Hematopoietic multipotent progenitor cell treated with erythropoietin and hydrocortisone succinate and interleukin-3 and kit ligand, for 17 days (in vitro differentiated cells): ENCODE measurements at regions not wholly inside any gene's neighbourhood (a gene's known extent, or its start where the extent isn't known, plus 50 kb on each side); places are given as distances from the start of the nearest gene placed in this dataset.

Source experiments
- DNase-seq: peaks from one replicate; pipeline ENCODE4 v3.0.0-alpha.2; 2015; ENCODE audit warnings: low spot score

DNA sequence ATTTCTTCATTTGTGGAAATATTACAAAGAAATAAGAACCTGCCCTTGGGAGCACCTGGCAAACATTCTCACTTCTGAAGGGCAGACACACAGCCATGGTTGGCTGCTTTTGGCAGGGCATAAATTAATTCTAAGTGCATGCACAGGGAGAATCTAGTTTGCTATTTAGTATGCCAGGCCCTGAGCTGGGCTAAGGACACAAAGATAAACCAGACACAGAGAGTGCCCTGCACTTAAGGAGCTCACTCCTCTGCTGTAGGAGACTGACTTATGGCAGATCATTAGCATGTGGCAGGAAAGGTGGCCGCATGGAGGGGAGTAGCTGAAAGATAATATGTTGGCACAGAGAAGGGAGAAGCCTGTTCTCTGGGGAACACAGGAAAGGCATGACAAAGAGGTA is 367.0 kb downstream of the LPIN1 start:
- DNase-seq, result no peak

DNA sequence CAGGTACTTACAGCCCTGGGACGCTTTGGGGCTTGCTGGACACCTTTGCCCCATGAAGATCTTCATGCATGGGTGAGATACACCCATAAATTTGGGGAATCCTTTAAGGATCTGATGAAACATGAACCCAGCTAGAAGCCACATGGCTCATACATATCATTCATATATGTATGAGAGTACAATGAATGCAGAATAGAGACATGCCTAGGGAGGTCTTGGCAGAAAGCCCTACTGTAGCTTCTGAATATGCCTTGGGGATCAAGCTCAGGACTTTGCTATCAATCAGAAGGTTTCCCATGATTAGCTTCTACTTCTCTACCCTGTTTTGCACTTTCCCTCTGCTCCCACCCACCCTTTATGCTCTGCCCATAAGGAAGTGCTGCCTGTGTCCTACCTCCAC is 368.4 kb downstream of the LPIN1 start:
- DNase-seq, result no peak

DNA sequence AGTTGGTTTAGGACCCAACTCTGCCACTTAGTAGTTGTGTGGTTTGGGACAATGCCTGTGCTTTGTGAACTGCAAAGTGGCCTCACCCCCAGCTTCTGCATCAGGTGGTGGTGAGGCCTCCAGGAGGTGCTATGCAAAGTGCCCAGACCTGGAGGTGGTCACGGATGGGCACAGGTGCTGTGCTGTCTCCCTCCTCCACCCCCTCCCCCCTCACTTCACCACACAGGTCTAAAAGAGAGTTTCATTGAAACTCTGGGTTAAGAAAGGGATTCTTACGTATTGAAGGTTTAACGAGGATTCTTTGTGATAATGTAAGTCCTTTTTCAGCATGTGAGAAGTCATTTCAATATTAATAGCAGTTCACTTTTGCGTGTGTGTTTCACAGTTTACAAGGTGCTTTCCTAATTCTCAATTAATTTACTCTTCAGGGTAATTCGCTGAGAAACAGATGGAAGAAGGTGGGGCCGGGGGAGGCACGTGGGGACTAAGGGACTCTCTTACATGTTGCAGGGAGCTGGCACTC is 369.9 kb downstream of the LPIN1 start:
- no peak for DNase-seq

DNA sequence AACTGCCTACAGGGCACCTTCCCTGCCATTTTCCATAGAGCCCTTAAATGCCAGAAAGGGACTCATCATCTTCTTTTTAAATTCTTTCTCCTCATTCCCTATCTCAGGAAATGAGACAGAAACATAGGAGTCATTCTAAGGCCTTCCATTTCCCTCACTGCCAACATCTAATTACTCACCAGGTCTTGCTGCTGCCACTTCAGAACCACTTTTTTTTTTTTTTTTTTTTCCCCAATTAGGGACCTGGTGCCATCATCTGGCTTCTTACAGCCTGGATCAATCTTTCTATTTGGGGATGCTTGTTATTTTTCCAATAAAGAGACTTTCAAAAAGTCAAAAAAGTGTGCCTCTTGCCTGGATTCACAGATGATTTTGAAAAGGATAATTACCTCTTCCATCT is 373.4 kb downstream of the LPIN1 start:
- DNase-seq, result no peak

DNA sequence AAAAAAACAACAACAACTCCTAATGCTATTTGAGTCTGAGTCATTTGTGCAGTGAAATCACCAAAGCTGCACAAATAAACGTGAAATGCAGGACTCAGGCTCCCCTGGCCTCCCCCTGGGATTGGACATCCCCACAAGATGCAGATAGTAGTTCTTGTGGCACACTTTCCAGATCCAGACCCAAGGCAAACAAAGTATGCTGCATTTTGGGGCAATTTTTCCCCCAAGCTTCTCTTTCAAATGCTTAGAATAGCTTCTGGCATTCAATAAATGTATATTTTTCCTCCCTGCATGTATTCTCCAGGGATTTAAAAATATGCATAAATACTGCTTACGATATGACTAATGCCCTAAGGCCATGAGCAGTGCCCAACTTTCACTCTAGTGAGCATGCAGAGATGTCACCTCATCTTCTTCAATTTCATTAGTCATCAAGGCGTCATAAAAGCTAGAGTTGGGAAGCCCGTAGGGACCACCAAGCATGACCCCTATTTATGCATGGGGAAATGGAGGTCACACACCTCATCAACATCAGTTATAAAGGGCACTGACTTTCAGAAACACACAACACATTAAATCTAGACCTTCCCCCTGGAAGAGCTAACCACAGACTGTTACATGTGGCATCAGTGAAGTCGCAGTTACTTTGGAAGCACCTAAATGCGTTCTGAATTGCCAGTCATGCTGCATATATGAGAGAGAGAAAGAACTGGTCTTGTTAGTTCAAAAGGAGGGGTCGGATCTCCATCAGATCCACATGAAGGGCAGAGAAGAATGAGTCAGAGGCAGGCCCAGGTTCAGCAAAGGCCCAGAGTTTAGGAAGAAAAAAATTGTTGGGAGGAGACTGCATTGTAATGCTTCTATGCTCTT is 374.1 kb downstream of the LPIN1 start:
- DNase-seq, result no peak

DNA sequence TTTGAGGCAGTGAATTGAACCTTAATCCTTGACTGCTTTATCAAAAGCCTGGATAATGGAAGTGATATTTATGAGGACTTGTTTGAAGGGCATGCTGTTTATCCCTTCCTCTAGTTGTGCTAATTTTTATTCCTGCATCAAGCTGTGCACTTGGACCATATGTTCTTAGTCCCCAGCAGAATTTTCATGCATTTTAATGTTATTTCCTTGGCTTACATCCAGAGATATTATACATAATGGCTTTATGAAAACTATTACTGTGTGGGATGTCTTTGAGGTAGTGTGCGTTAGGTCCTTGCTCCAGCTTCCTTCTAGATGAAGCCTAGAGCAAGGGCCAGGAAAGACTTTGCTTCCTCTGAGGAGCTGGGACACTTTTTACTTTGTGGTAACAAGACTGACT is 378.4 kb downstream of the LPIN1 start:
- no peak for DNase-seq

DNA sequence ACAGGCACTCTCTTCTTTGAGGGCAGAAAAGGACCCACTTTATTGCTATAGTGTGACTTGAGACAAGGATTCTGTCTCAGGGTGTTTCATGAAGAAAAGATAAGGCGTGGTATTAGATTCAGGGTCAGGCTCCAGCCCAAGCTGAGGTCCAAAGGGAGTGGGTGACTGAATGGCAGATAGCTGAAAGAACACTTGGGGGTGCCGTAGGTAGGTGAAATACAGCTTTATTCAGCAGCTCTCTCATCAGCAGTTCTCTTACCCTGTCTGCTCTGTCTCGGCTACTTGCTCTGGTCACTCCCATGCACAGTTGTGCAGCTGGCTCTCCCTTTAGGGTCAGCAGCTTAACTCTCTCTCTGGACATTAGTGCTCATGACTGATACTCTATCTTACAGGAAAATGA is 379.9 kb downstream of the LPIN1 start:
- no peak for DNase-seq

DNA sequence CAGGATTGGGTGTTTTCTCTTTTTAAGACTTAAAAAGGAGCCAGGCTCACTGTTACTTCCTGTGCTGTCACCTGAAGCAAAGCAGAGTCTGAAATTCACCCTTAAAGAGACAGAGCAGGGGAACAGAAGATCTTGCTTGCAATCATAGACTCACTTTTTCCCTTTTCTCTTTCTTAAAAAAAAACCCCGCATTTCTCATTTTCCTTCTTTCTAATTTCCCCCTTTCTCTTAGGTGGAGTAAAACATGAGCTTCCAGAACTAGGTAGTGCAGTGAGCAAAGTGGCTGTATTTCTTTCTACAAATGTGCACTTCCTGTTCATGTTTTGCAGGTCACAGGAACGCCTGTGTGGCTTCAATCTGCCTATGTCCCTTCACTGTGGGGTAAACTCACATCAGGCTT is 381.2 kb downstream of the LPIN1 start:
- DNase-seq, result no peak

DNA sequence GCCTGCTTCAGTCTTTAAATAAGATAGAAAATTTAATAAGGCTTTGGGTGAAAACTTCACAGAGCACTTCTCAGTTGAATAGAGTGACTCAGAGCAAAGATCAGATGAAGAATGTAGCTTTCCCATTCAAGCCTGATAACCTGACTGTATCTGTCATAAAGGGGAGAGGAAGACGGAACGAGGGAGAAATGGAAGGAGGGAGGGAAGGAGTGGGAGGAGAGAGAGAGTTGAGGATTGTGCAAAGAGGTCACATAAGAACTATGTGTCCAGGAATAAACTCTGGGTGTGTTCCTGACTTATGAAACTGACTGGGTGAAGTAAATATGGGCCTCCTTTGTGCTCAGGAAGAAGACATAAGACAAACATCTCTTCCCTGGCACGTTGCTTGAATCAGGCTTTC is 385.5 kb downstream of the LPIN1 start:
- DNase-seq, result no peak

DNA sequence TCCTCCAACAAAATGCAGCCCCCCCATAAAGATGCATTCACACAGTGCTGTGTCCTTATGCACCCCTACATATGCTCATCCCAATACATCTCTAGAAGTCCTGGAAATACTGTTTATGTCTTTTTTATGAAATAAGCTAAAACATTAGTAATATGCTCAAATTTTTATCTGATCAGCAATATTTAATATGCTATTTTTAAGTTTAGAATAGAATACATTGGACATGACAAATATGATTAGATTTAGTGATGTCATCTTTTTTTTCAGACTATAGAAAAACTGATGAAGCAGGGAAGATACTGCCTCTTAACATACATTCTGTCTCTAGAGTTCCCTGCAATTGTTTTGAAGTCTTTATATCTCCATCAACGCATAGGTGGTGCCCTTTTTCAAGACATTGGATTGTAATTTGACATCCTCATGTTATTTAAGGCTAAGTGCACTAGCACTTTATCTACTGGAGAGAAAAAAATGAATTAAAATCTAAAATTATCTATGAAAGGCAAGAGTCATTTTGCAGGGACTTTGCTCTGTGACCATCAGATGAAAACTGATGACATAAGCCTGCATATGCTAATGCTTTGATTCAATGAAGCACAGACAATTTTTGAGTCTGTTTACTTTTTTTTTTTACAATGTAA is 395.3 kb downstream of the LPIN1 start:
- DNase-seq, result no peak

DNA sequence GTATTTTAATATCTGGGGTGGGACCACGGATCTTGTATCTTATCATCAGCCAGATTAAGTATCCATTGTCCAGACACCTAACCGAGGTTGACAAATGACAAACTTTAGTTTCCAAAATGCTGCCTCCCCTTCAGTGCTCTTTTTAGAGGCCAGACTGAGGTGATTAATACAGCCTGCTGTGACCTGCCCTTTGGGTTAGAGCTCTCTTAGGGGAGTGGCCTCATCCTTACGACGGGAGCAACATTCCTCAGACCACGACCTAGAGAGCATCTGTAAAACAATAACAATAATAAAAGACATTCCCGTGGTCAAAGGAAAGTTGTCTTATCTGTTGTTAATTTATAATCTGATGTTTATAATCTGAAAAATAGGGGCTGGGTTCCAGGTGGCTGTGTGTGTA is 405.3 kb downstream of the LPIN1 start:
- no peak for DNase-seq

DNA sequence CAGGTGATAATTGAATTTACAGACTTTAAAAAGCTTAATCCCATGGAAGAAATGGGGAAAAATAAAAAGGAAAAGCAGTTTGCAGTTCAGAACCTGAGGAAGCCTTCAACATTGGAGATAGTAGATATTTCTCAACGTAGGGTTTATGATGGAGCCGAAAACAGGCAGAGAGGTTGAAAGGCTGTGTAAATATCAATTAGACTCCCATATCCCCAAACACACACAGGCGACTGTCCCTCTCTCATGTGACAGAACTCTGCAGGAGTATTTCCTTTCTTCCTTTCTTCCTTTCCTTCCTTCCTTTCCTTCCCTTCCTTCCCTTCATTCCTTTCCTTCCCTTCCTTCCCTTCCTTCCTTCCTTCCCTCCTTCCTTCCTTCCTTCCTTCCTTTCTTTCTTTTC is 406.5 kb downstream of the LPIN1 start:
- no peak for DNase-seq

DNA sequence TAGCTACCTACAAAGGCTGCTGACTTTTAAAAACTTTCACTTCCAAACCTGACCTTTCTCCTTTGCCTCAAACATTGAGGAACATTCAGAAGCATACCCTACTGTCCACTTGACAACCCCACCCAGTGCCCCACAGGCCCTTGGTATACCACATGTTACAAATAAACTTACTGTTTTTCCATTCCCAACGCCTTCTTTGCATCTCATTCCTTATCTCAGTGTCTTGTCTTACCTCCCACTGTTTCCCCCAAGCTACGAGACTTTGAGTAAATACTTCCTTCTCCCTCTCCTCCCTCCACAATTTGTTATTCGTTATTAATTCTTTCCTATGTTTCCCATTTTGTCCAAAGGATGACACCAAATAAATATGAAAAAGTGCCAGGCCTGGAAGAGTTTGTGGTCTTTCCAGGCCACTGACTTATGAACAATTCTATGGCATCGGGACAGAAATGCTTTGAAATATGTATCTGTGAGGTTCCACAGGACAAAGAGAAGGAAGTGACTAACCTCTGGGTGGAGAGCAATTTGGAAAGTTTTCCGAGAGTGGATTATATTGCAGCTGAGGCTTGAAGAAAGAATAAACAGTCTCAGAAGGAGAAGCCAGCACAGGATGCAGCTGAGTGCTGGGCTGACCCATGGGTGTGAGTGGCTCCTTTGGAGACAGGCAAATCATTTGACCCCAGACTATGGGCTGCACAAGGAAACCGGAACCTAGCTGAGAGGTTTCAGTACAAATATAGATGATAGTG is 409.0 kb downstream of the LPIN1 start:
- DNase-seq, result no peak

DNA sequence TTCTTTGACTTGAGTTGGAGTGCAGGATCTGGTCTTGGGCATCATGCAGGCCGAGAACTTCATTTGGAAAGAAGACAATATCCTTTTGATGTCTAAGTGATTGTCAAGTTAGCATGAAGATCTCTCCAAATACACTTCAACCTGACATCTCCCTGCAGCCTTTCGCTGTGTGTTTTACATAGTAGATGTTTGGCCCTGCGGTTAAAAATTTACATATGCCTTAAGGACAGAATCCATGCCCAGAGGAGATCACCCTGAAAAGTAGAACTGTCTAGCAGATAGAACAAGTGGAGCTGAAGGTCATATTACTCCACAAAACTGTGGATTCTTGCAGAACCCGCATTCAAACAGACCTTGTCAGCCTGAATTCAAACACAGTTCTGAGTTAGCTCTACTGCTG is 409.9 kb downstream of the LPIN1 start:
- no peak for DNase-seq

DNA sequence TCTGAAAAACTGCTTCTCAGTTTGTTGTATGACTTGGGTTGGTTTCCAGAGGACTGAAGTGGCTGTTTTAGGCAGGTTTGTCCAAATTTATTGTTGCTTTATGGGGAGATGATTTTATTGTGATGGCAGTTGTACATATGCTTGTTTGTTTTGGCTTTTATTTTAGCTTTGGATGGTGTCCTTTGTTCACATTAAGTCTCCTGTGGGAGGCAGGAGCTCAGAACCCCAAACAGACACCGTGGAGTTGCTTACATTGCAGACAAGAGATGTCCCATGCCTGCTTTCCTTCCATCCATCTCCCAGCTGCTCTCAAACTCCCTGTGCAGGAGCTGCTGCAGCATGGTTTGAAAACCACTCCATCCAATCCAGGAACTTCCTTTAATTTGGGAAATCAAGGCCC is 414.7 kb downstream of the LPIN1 start:
- no peak for DNase-seq

DNA sequence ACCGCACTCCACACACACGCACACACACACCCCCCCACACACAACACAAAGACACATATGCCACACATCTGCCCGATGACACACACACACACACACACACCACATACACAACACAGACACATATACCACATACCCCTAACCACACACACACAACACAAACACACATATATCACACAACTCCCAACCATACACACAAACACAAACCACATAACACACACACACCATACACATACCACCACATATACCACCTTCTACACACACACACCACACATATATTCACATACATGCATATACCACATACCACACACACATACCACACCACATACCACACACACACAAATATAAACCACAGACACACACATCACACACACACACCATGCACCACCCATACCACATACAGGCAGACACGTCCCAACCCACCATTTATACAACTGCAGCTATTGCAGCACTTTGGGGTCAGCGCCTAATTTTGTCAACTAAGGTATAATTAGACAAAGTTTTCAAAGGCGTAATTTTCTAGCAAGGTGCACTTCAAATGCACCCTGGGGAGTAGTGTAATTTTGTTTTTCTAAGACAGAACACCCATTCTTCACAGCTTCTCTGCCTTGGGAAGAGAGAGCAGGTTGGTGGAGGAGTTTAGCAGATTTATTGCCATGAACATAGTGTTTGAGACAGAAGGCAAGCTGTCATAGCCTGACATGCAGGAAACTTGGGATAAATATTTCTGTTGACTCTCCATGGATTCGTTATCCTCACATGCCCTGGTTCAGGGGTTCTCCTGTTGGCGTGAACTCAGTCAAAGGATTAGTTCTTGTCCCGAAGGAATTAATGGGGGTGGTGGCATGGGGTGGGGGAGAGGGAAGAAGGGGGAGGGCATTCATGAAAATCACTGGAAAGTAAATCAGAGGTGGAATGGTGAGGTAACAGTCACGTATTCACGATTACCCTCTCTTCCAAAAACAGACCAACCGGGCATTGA is 416.1 kb downstream of the LPIN1 start:
- DNase-seq, result no peak

DNA sequence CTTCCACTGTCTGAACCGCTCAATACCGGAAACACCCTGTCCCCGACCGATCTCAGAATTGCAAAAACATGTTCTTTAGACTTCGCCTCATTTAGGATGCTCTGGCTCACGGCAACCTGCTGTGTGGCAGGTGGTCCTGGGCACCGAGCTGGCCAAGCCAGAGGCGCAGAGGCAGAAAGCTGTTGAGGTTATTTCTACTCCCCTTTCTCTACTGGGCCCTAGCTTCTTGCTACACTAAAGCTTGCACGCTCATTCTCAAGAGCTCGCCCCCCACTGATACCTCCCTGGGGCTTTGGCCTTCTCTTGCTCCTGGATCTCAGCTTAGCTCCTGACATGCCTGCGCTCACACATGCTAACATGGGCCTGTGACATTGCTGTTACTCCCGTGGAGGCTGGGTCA is 417.4 kb downstream of the LPIN1 start:
- DNase-seq, result no peak

DNA sequence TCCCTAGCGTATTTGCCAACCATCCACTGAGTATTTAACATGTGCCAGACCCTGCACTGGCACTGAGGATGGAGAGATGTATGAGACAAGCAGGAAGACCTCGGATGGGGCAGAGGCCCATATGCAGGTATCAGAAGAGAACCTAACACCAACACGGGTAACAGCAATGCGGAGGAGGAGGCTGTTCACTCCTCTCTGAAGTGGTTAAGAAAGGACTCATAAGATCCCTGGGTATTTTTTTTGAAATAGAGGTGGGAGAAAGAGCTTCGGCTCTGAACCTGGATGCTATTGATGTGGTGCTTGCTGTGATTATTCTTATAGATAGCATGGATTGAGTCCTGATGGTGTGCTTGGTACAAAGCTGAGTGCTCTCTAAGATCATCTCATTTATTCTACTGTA is 418.3 kb downstream of the LPIN1 start:
- DNase-seq, result no peak

DNA sequence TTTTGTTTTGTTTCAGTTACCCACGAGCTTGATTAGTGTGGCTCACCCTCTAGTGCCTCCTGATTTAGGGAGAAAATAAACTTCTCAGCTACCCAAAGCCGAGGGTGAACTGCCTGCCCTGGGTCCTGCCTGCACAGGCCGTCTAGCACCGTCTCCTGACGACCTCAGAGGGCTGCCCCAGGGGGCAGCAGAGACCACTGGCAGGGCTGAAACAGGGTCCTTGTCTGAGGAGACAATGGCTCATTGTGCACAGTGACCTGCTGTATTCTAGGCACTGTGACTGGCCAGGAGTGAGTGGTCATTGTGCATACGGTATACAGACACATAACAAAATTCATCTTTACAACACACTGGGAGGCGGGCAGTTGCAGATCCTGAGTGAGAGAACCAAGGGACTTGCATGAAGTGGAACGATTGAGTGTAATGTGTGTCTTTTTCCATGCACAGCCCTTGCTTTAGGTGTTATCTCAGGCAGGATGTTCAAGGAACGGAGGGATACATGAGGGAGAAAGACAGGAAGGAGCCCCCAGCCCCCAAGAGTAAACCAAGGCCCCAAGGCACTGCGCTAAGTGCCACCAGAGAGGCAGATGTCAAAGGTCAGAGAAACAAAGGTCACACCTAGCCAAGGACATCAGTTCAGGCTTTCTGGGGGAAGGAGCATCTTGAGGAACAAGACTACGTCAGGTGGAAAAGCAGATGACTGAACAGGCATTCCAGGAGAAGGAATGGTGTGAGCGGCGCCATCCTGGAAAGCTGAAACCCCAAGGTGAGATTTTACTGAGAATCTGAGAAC is 421.3 kb downstream of the LPIN1 start:
- no peak for DNase-seq

DNA sequence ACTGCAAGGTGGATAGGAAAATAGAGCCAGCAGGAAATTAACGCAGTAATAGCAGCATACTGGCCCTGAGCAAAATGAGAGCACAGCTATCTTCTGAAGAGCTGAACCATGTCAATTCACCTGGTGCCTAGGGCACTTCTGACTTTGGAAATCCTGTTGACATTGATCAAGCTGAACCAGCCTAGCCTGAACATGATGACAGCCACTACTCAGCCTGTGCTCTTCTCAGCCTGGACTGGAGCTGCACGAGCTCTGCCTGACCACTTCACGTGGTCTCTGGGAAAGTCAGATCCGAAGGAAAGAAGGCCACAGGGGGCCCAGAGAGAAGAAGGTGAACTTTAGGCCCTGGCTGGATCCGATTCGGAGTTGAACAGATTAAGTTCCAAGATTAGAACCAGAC is 421.9 kb downstream of the LPIN1 start:
- no peak for DNase-seq
